CD4-positive, CD25-positive, alpha-beta regulatory T cell (primary cell): ENCODE measurements at regions not wholly inside any gene's neighbourhood (a gene's known extent, or its start where the extent isn't known, plus 50 kb on each side); places are given as distances from the start of the nearest gene placed in this dataset.

Experiments
- ATAC-seq, 2 donors: fragments of 150-1000 bp; cut with Tn5 transposase; one replicate each; pipeline ENCODE4 v1.10.0; 2021; ENCODE audit warnings: low read depth in 2 of 2, moderate number of reproducible peaks in 2 of 2, moderate library complexity in 1 of 2
- DNase-seq, 3 donors: peaks; one replicate each; pipeline versions ENCODE4 v3.0.0 to v3.0.0-alpha.2; 2012 to 2022; ENCODE audit warnings: mixed read lengths in 1 of 3
- H3K27ac ChIP-seq: one replicate; pipeline ENCODE4 v1.7.0; 2013; ENCODE audit warnings: mild to moderate bottlenecking, low read length; ENCODE audit not compliant: insufficient read depth, poor library complexity, severe bottlenecking
- H3K27me3 ChIP-seq: one replicate; pipeline ENCODE4 v1.7.0; 2013; ENCODE audit warnings: low read length; ENCODE audit not compliant: control insufficient read depth, insufficient read depth
- H3K36me3 ChIP-seq: one replicate; pipeline ENCODE4 v1.7.0; 2013; ENCODE audit warnings: mild to moderate bottlenecking, low read length, moderate library complexity; ENCODE audit not compliant: control insufficient read depth, insufficient read depth
- H3K4me1 ChIP-seq: 2 replicates; pipeline ENCODE4 v1.7.0; 2013; ENCODE audit warnings: mild to moderate bottlenecking, low read length; ENCODE audit not compliant: insufficient read depth, control insufficient read depth, poor library complexity, severe bottlenecking
- H3K4me3 ChIP-seq: one replicate; pipeline ENCODE4 v1.7.0; 2013; ENCODE audit warnings: low read depth, mild to moderate bottlenecking, low read length, moderate library complexity
- H3K9me3 ChIP-seq, 2 experiments: 1 replicate in 1 of 2; 2 replicates in 1 of 2; pipeline ENCODE4 v1.7.0; 2013; ENCODE audit warnings: low read length in 2 of 2, mild to moderate bottlenecking in 1 of 2, moderate library complexity in 1 of 2; ENCODE audit not compliant: control insufficient read depth in 2 of 2
- H3K27ac Mint-ChIP-seq, 3 donors: one replicate each; pipeline ENCODE4 v1.8.0; 2020 to 2022; ENCODE audit warnings: mild to moderate bottlenecking in 3 of 3, mixed read lengths in 3 of 3, moderate library complexity in 2 of 3
- H3K27me3 Mint-ChIP-seq: one replicate; pipeline ENCODE4 v1.8.0; 2022; ENCODE audit warnings: mild to moderate bottlenecking, mixed read lengths
- H3K36me3 Mint-ChIP-seq: one replicate; pipeline ENCODE4 v1.8.0; 2020; ENCODE audit warnings: mixed read lengths
- H3K4me1 Mint-ChIP-seq, 4 donors: one replicate each; pipeline ENCODE4 v1.8.0; 2020 to 2022; ENCODE audit warnings: mixed read lengths in 4 of 4, mild to moderate bottlenecking in 1 of 4
- H3K4me3 Mint-ChIP-seq, 4 donors: one replicate each; pipeline ENCODE4 v1.8.0; 2020 to 2022; ENCODE audit warnings: mild to moderate bottlenecking in 4 of 4, mixed read lengths in 4 of 4, moderate library complexity in 3 of 4
- H3K9me3 Mint-ChIP-seq, 7 donors: one replicate each; pipeline ENCODE4 v1.8.0; 2020 to 2022; ENCODE audit warnings: mixed read lengths in 7 of 7, mild to moderate bottlenecking in 3 of 7, moderate library complexity in 2 of 7

GRCh38 chr1:55318116-55318817, 103.1 kb upstream of the USP24 start:
- H3K27ac ChIP-seq = no peak overlapping the region
- H3K36me3 Mint-ChIP-seq = no peaks in the 10 kb centered on the region
- no peak for ATAC-seq
- H3K4me3 Mint-ChIP-seq = no peak overlapping the region
- H3K4me1 ChIP-seq = no peaks in the 10 kb centered on the region
- DNase-seq = no peak
- H3K27ac Mint-ChIP-seq = no peak overlapping the region
- H3K27me3 ChIP-seq = peaks cover 2% of the 10 kb centered on the region
- H3K4me3 ChIP-seq = no peak overlapping the region
- no peaks in the 10 kb centered on the region for H3K9me3 ChIP-seq
- no peaks in the 10 kb centered on the region for H3K36me3 ChIP-seq
- no peaks in the 10 kb centered on the region for H3K9me3 Mint-ChIP-seq
- peaks cover 0 to 6% (median 0%) of the 10 kb centered on the region in 4 donors for H3K4me1 Mint-ChIP-seq
- H3K27me3 Mint-ChIP-seq = no peaks in the 10 kb centered on the region

DNA sequence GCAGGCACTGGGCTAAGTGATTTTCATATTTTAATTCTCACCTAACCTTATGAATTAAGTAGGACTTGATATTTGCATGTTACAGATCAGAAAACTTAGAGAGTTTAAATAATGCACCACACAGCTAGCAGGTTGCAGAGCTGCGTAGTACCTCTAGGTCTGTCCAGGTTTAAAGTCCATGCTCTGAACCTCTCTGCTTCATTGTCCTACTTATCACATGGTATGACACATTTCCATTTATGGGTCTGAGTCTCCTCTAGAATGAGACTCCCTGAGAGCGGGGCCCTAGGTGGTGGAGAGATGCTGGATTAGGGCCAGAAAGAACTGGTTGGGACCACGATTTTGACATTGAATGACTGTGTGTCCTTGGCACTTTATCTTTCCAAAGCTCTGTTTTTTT, 102.5 kb upstream of the USP24 start:
- no peak overlapping the region for H3K27ac ChIP-seq
- H3K27me3 Mint-ChIP-seq = no peaks in the 10 kb centered on the region
- H3K36me3 Mint-ChIP-seq = no peaks in the 10 kb centered on the region
- no peaks in the 10 kb centered on the region for H3K9me3 ChIP-seq
- H3K4me3 Mint-ChIP-seq = no peak overlapping the region
- H3K4me1 Mint-ChIP-seq = peaks cover 0 to 6% (median 0%) of the 10 kb centered on the region in 4 donors
- no peak overlapping the region for H3K27ac Mint-ChIP-seq
- H3K36me3 ChIP-seq = no peaks in the 10 kb centered on the region
- DNase-seq = no peak
- H3K4me1 ChIP-seq = no peaks in the 10 kb centered on the region
- H3K27me3 ChIP-seq = peaks cover 2% of the 10 kb centered on the region
- ATAC-seq = no peak
- H3K9me3 Mint-ChIP-seq = no peaks in the 10 kb centered on the region
- no peak overlapping the region for H3K4me3 ChIP-seq

DNA sequence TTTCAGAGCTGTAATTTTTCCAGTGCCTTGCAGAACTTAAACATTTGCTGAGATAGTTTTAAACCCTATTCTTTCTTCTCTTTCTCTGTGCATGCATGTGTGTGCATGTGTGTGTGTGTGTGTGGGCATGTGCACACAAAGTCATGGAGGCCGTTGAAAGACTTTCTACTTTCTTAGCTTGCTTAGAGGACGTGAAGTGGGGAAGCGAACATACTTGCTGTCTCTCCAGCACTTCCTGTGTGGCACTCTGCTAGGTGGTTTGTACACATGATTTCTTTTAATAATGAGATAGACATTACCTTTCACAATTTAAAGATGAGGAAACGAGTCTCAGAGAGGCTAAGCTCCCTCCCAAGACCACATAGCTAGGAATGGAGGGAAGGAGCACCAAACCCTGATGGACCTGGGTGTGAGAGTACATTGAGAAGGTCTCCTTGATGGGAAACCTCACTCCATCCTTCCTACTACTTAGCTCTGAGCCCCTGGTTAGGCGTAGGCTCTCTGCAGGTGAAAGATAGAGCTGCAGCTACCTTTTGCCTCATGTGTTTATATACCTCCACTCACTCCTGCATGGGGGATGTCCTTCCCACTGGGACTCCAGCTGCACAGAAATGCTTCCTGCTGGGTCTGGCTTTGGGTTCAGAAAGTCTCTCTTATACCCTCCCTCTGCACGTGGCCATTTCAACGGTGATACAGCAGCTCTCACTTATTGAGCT, 101.9 kb upstream of the USP24 start:
- Mint-ChIP-seq H3K9me3 (no peaks in the 10 kb centered on the region), H3K27ac (no peak overlapping the region), H3K4me3 (no peak overlapping the region), H3K36me3 (no peaks in the 10 kb centered on the region), H3K27me3 (no peaks in the 10 kb centered on the region), H3K4me1 (peaks cover 0 to 6% (median 0%) of the 10 kb centered on the region in 4 donors)
- Histone ChIP-seq H3K4me1 (no peaks in the 10 kb centered on the region), H3K27me3 (peaks cover 2% of the 10 kb centered on the region), H3K27ac (no peak overlapping the region), H3K36me3 (no peaks in the 10 kb centered on the region), H3K4me3 (no peak overlapping the region), H3K9me3 (no peaks in the 10 kb centered on the region)
- ATAC-seq = no peak
- no peak for DNase-seq

- H3K27ac Mint-ChIP-seq = no peak overlapping the region
- DNase-seq = no peak
- ATAC-seq = no peak
- H3K27me3 Mint-ChIP-seq = no peaks in the 10 kb centered on the region
- Histone ChIP-seq H3K36me3 (no peaks in the 10 kb centered on the region), H3K4me3 (no peak overlapping the region), H3K9me3 (no peaks in the 10 kb centered on the region), H3K27me3 (peaks cover 2% of the 10 kb centered on the region), H3K4me1 (no peaks in the 10 kb centered on the region), H3K27ac (no peak overlapping the region)
- peaks cover 0 to 6% (median 0%) of the 10 kb centered on the region in 4 donors for H3K4me1 Mint-ChIP-seq
- H3K36me3 Mint-ChIP-seq = no peaks in the 10 kb centered on the region
- no peak overlapping the region for H3K4me3 Mint-ChIP-seq
- no peaks in the 10 kb centered on the region for H3K9me3 Mint-ChIP-seq
These were observed 101.3 kb upstream of the USP24 start for GRCh38 chr1:55316502-55316901.

- Mint-ChIP-seq H3K4me3 (no peak overlapping the region), H3K4me1 (peaks cover 0 to 6% (median 0%) of the 10 kb centered on the region in 4 donors), H3K9me3 (no peaks in the 10 kb centered on the region), H3K36me3 (no peaks in the 10 kb centered on the region), H3K27ac (no peak overlapping the region), H3K27me3 (no peaks in the 10 kb centered on the region)
- DNase-seq (no peak), ATAC-seq (no peak)
- H3K4me1 ChIP-seq = no peaks in the 10 kb centered on the region
- H3K4me3 ChIP-seq = no peak overlapping the region
- no peaks in the 10 kb centered on the region for H3K9me3 ChIP-seq
- peaks cover 2% of the 10 kb centered on the region for H3K27me3 ChIP-seq
- no peaks in the 10 kb centered on the region for H3K36me3 ChIP-seq
- no peak overlapping the region for H3K27ac ChIP-seq
These were observed 100.4 kb upstream of the USP24 start for GRCh38 chr1:55315552-55315951.

DNA sequence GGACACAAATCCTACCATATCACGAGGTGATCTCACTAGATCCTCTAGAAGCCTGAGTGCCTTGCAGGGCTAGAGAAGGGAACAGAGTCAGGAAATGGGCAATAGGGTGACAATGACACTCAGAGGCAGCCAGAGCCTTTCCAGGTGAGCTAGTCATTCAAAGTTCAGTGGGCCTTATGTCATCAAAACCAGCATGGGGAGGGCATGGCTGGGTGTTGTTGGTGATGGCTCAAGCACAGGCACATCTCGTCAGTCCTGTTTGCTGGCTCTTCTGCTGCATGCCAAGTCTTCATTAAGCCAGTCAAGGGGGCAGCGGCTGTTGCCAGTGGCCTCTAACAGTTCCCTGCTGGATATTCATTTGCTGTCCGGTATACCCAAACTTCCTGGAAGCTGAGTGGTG, 99.6 kb upstream of the USP24 start:
- Histone ChIP-seq H3K4me3 (no peak overlapping the region), H3K27me3 (peaks cover 2% of the 10 kb centered on the region), H3K27ac (no peak overlapping the region), H3K36me3 (no peaks in the 10 kb centered on the region), H3K9me3 (no peaks in the 10 kb centered on the region), H3K4me1 (no peaks in the 10 kb centered on the region)
- peaks cover 0 to 6% (median 0%) of the 10 kb centered on the region in 4 donors for H3K4me1 Mint-ChIP-seq
- DNase-seq (no peak), ATAC-seq (no peak)
- H3K27me3 Mint-ChIP-seq = no peaks in the 10 kb centered on the region
- no peaks in the 10 kb centered on the region for H3K9me3 Mint-ChIP-seq
- H3K36me3 Mint-ChIP-seq = no peaks in the 10 kb centered on the region
- H3K4me3 Mint-ChIP-seq = no peak overlapping the region
- H3K27ac Mint-ChIP-seq = no peak overlapping the region

DNA sequence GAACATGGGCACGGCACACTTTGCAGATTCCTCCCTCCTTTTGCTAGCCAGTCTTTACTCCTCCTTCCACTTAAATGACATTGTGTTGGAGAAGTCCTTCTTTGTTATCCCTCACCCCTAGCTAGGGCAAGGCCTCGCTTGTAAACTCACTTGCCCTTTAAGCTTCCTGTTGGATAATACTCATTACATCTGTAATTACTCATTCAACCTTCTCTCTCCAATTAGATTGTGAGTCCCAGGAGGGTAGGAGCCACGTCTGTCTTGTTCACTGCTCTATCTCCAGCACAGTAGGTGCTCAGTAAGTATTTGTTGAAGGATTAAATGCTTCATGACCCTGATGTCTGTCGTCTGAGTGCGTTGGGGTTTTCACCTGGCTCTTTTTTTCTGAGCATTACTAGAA, 98.7 kb upstream of the USP24 start:
- no peak overlapping the region for H3K4me3 Mint-ChIP-seq
- H3K27ac Mint-ChIP-seq = no peak overlapping the region
- no peaks in the 10 kb centered on the region for H3K36me3 Mint-ChIP-seq
- H3K27me3 ChIP-seq = peaks cover 2% of the 10 kb centered on the region
- DNase-seq (no peak), ATAC-seq (no peak)
- no peak overlapping the region for H3K4me3 ChIP-seq
- no peaks in the 10 kb centered on the region for H3K9me3 ChIP-seq
- no peak overlapping the region for H3K27ac ChIP-seq
- H3K4me1 Mint-ChIP-seq = peaks cover 0 to 6% (median 0%) of the 10 kb centered on the region in 4 donors
- H3K4me1 ChIP-seq = no peaks in the 10 kb centered on the region
- H3K36me3 ChIP-seq = no peaks in the 10 kb centered on the region
- H3K9me3 Mint-ChIP-seq = no peaks in the 10 kb centered on the region
- no peaks in the 10 kb centered on the region for H3K27me3 Mint-ChIP-seq

DNA sequence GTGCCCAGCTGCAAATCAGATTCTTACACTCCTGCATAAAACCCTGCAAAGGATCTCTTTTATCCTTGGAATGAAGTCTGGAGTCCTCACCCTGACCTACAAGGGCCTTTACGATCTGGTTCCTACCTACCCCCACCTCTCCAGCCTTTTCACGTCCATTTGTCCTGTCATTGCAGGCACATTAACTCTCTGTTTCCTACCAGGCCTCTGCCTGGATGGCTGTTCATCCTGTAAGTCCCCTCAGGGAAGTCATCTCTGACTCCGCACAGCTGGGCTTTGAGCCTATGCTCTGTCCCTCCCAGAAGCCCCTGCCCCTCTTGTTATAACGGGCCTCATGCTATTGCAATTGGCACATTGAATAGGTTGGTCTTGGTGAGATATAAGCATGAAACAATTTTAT, 96.8 kb upstream of the USP24 start:
- H3K27me3 ChIP-seq = no peaks in the 10 kb centered on the region
- no peaks in the 10 kb centered on the region for H3K36me3 Mint-ChIP-seq
- no peak overlapping the region for H3K4me3 ChIP-seq
- no peak overlapping the region for H3K4me3 Mint-ChIP-seq
- H3K36me3 ChIP-seq = no peaks in the 10 kb centered on the region
- no peaks in the 10 kb centered on the region for H3K9me3 ChIP-seq
- no peak overlapping the region for H3K27ac Mint-ChIP-seq
- peaks cover 0 to 2% (median 0%) of the 10 kb centered on the region in 4 donors for H3K4me1 Mint-ChIP-seq
- H3K27ac ChIP-seq = no peak overlapping the region
- no peaks in the 10 kb centered on the region for H3K4me1 ChIP-seq
- no peak for DNase-seq
- no peak for ATAC-seq
- no peaks in the 10 kb centered on the region for H3K9me3 Mint-ChIP-seq
- H3K27me3 Mint-ChIP-seq = peaks cover 4% of the 10 kb centered on the region
